Neural progenitor cell (in vitro differentiated cells): ENCODE measurements at regions not wholly inside any gene's neighbourhood (a gene's known extent, or its start where the extent isn't known, plus 50 kb on each side); places are given as distances from the start of the nearest gene placed in this dataset.

Experiments
- DNase-seq: peaks from one replicate; pipeline ENCODE4 v3.0.0-alpha.2; 2016; ENCODE audit warnings: low spot score
- H2AFZ ChIP-seq: fragments of 200-600 bp; sonication (generic); replicated peaks from 2 replicates; pipeline ENCODE4 v1.6.1; 2016; ENCODE audit warnings: antibody characterized with exemption
- H3F3A ChIP-seq: fragments of 200-600 bp; sonication (generic); 2 replicates; pipeline ENCODE4 v1.6.1; 2016; ENCODE audit warnings: antibody characterized with exemption, low read depth
- H3K27ac ChIP-seq: fragments of 200-600 bp; sonication (generic); 2 replicates; pipeline ENCODE4 v1.5.1; 2016; ENCODE audit warnings: mild to moderate bottlenecking
- H3K27me3 ChIP-seq: fragments of 200-600 bp; sonication (generic); 2 replicates; pipeline ENCODE4 v1.6.1; 2016; ENCODE audit warnings: mild to moderate bottlenecking, moderate library complexity
- H3K36me3 ChIP-seq: fragments of 200-600 bp; sonication (generic); 2 replicates; pipeline ENCODE4 v1.5.1; 2016
- H3K4me1 ChIP-seq: fragments of 200-600 bp; sonication (generic); 2 replicates; pipeline ENCODE4 v1.6.1; 2016; ENCODE audit warnings: mixed run types
- H3K4me2 ChIP-seq: fragments of 200-600 bp; sonication (generic); 2 replicates; pipeline ENCODE4 v1.6.1; 2016
- H3K4me3 ChIP-seq: fragments of 200-600 bp; sonication (generic); 2 replicates; pipeline ENCODE4 v1.5.1; 2016
- H3K79me2 ChIP-seq: fragments of 200-600 bp; sonication (generic); 2 replicates; pipeline ENCODE4 v1.6.1; 2016; ENCODE audit warnings: low read depth
- H3K9ac ChIP-seq: fragments of 200-600 bp; sonication (generic); 2 replicates; pipeline ENCODE4 v1.6.1; 2016
- H3K9me3 ChIP-seq: fragments of 200-600 bp; sonication (generic); 2 replicates; pipeline ENCODE4 v1.5.1; 2016; ENCODE audit warnings: low read depth
- H4K20me1 ChIP-seq: fragments of 200-600 bp; sonication (generic); 2 replicates; pipeline ENCODE4 v1.6.1; 2016; ENCODE audit warnings: low read depth
- H3K27ac Mint-ChIP-seq: 3 replicates; pipeline ENCODE4 v1.8.0; 2021; ENCODE audit warnings: mixed read lengths
- H3K27me3 Mint-ChIP-seq: 2 replicates; pipeline ENCODE4 v1.8.0; 2022; ENCODE audit warnings: low read depth, mild to moderate bottlenecking, inconsistent platforms, moderate library complexity, mixed read lengths; ENCODE audit not compliant: insufficient read depth
- H3K36me3 Mint-ChIP-seq: 3 replicates; pipeline ENCODE4 v1.8.0; 2021; ENCODE audit warnings: mixed read lengths
- H3K4me1 Mint-ChIP-seq: 3 replicates; pipeline ENCODE4 v1.8.0; 2021; ENCODE audit warnings: mixed read lengths
- H3K4me3 Mint-ChIP-seq: 3 replicates; pipeline ENCODE4 v1.8.0; 2021; ENCODE audit warnings: mild to moderate bottlenecking, moderate library complexity, mixed read lengths
- H3K9me3 Mint-ChIP-seq: 3 replicates; pipeline ENCODE4 v1.8.0; 2020; ENCODE audit warnings: mixed read lengths
- CTCF ChIP-seq: fragments of 200-600 bp; sonication (generic); IDR thresholded peaks from 2 replicates; pipeline ENCODE4 v1.5.1; 2017; ENCODE audit warnings: antibody characterized with exemption, mild to moderate bottlenecking
- EZH2 ChIP-seq: fragments of 200-600 bp; sonication (generic); IDR thresholded peaks from 2 replicates; pipeline ENCODE4 v1.6.1; 2017; ENCODE audit warnings: antibody characterized with exemption, mild to moderate bottlenecking, moderate library complexity
- EZH2phosphoT487 ChIP-seq: fragments of 200-600 bp; sonication (generic); IDR thresholded peaks from 2 replicates; pipeline ENCODE4 v1.6.1; 2017; ENCODE audit warnings: antibody characterized with exemption

DNA sequence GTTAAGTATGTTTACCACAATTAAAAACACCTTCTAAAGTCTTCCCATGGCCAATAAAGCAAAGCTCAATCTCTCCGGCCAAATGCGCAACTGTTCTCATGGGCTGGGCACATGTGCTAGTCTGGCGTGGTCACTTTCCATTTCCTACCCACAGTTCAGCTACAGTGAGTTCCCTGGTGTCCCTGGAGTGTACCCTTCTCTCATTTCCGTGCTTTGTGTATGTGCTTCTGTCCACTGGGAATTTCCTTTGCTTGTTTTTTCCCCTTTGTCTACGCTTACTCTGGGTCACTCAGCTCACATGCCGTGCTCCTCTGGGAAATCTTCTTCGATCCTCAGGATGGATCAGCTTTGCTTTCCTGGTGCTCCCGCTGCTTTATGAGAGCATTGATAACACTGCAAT, 69.6 kb upstream of the GYPC start:
- Histone ChIP-seq H4K20me1 (no peaks in the 10 kb centered on the region), H3K9me3 (no peaks in the 10 kb centered on the region), H3K27me3 (no peaks in the 10 kb centered on the region), H3K4me2 (peak overlapping the region; percentile 35), H3K36me3 (no peaks in the 10 kb centered on the region), H3K79me2 (no peaks in the 10 kb centered on the region), H3F3A (no peaks in the 10 kb centered on the region), H3K9ac (no peak overlapping the region), H3K4me3 (no peak overlapping the region), H2AFZ (peak overlapping the region; percentile 50), H3K27ac (no peak overlapping the region), H3K4me1 (peaks cover 14% of the 10 kb centered on the region)
- Mint-ChIP-seq H3K36me3 (no peaks in the 10 kb centered on the region), H3K9me3 (no peaks in the 10 kb centered on the region), H3K4me1 (peaks cover 7% of the 10 kb centered on the region), H3K27ac (peak overlapping the region; percentile 21), H3K27me3 (peaks cover 2% of the 10 kb centered on the region), H3K4me3 (no peak overlapping the region)
- TF ChIP-seq CTCF (no peak), EZH2phosphoT487 (no peak), EZH2 (no peak)
- peak; percentile 4 for DNase-seq

DNA sequence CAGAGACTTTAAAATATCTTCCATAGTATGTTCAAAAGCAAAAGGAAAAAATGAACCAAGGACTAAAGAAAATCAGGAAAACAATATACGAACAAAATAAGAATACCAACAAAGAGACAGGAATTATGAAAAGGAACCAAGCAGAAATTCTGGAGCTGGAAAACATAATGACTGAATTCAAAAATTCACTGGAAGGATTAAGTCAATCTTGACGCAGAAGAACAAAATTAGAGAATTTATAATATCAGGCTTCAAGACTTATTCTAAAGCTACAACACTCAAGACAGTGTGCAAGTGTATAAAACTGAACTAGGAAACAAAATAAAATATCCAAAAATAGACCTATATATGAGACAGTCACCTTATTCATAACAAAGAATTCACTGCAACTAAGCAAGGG, 56.9 kb upstream of the GYPC start:
- no peaks in the 10 kb centered on the region for H3K27me3 ChIP-seq
- TF ChIP-seq CTCF: no peak
- TF ChIP-seq EZH2phosphoT487: no peak
- no peak for TF ChIP-seq EZH2
- no peaks in the 10 kb centered on the region for H4K20me1 ChIP-seq
- H3K27ac ChIP-seq: no peak overlapping the region
- Mint-ChIP-seq H3K27ac (no peak overlapping the region), H3K27me3 (no peaks in the 10 kb centered on the region), H3K36me3 (no peaks in the 10 kb centered on the region), H3K4me3 (no peak overlapping the region), H3K9me3 (peaks cover 22% of the 10 kb centered on the region), H3K4me1 (no peaks in the 10 kb centered on the region)
- no peaks in the 10 kb centered on the region for H3K9me3 ChIP-seq
- no peaks in the 10 kb centered on the region for H3K36me3 ChIP-seq
- H3K4me3 ChIP-seq: no peak overlapping the region
- H3F3A ChIP-seq: no peaks in the 10 kb centered on the region
- no peak for DNase-seq
- no peaks in the 10 kb centered on the region for H3K4me1 ChIP-seq
- no peaks in the 10 kb centered on the region for H3K79me2 ChIP-seq
- no peak overlapping the region for H3K4me2 ChIP-seq
- H2AFZ ChIP-seq: no peak overlapping the region
- H3K9ac ChIP-seq: no peak overlapping the region

DNA sequence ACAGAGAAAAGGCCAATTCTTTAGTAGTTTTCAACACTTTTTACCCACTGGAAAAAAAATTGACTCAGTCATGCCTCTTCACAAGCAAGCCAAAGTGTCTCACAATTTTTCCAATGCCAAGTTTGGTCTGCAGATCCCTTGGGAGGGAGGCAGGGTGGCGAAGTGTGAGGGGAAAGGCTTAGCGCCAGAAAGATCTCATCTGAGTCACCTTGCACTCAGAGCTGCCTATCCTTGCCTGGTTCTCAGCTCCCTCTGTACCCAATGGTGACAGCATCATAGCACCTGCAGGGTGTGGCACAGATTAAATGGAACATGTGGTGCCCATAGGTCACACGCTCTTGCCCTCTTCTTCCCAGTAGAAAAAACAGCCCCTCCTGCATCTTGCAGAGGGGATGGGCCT, 55.2 kb upstream of the GYPC start:
- TF ChIP-seq EZH2phosphoT487 (no peak), CTCF (no peak), EZH2 (no peak)
- H3K4me1 Mint-ChIP-seq: no peaks in the 10 kb centered on the region
- H3K36me3 Mint-ChIP-seq: no peaks in the 10 kb centered on the region
- no peak overlapping the region for H3K27ac Mint-ChIP-seq
- Histone ChIP-seq H2AFZ (no peak overlapping the region), H3K4me3 (no peak overlapping the region), H3K9ac (no peak overlapping the region), H3K27me3 (no peaks in the 10 kb centered on the region), H3K27ac (no peak overlapping the region), H3K79me2 (no peaks in the 10 kb centered on the region), H3K4me1 (no peaks in the 10 kb centered on the region), H4K20me1 (no peaks in the 10 kb centered on the region), H3K9me3 (no peaks in the 10 kb centered on the region), H3K36me3 (no peaks in the 10 kb centered on the region), H3F3A (no peaks in the 10 kb centered on the region), H3K4me2 (no peak overlapping the region)
- H3K9me3 Mint-ChIP-seq: peaks cover 37% of the 10 kb centered on the region
- no peak overlapping the region for H3K4me3 Mint-ChIP-seq
- no peaks in the 10 kb centered on the region for H3K27me3 Mint-ChIP-seq
- no peak for DNase-seq

DNA sequence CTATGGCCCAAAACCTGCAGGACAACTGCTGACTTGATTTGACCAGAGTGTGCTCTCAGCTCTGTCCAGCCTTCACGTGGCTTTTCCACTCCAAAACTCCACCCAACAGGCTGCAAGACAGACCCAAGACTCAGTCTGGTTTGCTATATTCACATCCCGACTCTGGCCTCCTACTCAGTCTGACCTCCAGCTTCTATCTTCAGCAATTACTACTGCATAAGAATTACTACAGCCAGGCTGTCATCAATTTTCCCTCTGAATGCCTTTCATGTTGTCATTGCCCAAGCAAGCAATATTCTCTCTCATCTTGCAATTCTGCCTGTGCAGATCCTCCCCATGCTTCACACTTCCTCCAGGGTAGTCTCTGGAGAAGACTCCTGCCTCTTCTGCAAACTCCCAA, 53.6 kb upstream of the GYPC start:
- Mint-ChIP-seq H3K4me1 (no peaks in the 10 kb centered on the region), H3K27me3 (no peaks in the 10 kb centered on the region), H3K9me3 (peaks cover 47% of the 10 kb centered on the region), H3K27ac (no peak overlapping the region), H3K36me3 (no peaks in the 10 kb centered on the region), H3K4me3 (no peak overlapping the region)
- H3K4me2 ChIP-seq: no peak overlapping the region
- no peaks in the 10 kb centered on the region for H3K79me2 ChIP-seq
- H3K9ac ChIP-seq: no peak overlapping the region
- H3K4me3 ChIP-seq: no peak overlapping the region
- TF ChIP-seq EZH2 (no peak), EZH2phosphoT487 (no peak), CTCF (no peak)
- H3K27me3 ChIP-seq: no peaks in the 10 kb centered on the region
- no peaks in the 10 kb centered on the region for H3F3A ChIP-seq
- H3K36me3 ChIP-seq: no peaks in the 10 kb centered on the region
- no peak overlapping the region for H2AFZ ChIP-seq
- H3K9me3 ChIP-seq: no peaks in the 10 kb centered on the region
- no peak for DNase-seq
- H3K4me1 ChIP-seq: no peaks in the 10 kb centered on the region
- no peak overlapping the region for H3K27ac ChIP-seq
- no peaks in the 10 kb centered on the region for H4K20me1 ChIP-seq
